Cerebellar cortex (tissue), 1 donor: ENCODE measurements at regions not wholly inside any gene's neighbourhood (a gene's known extent, or its start where the extent isn't known, plus 50 kb on each side); places are given as distances from the start of the nearest gene placed in this dataset.
"Not testable (repeated sequence)": the region's sequence is repeated elsewhere in the genome, so short reads cannot be mapped to it uniquely, and the experiment has no call there.

Source experiments
- DNase-seq: peaks from one replicate; pipeline ENCODE4 v3.0.0-alpha.2; 2015; ENCODE audit warnings: low spot score

DNA sequence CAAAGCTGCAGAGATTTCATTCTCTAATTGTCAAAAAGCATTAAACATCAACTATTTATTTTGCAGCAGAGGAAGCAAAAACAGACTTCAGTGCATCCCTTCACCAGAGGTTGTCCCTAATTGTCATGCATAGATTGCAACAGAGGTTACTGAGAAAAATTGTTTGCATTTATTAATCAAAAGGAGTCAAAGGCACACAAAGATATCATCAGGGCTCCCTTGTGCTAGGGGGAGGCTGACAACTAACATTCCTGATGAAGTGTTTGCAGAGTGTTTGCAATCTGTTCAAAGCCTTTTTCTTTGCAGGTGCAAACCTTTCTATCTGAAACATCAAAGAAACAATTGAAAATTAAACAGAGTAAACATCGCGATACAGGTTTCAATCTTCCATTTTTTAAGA lies 227.5 kb downstream of the TEX36 start:
- DNase-seq = no peak

DNA sequence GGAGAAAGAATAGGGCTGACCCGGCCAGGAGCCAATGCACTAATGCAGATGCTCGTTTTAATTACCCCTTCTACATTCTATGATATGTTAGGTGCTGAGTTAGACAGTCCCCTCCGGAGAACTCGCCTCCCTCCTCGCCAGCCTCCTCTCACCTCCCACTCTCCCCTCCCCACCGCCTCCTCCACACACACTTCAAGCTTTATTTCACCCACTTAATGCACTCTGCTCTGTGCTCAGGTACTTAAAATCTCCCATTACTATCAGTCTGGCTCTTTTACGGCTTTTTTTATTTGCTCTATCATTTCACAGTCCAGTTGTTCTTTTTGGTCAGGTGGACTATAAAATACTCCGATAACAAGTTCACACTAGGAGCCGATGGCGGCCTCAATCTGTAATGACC lies 231.6 kb downstream of the TEX36 start:
- DNase-seq = no peak

DNA sequence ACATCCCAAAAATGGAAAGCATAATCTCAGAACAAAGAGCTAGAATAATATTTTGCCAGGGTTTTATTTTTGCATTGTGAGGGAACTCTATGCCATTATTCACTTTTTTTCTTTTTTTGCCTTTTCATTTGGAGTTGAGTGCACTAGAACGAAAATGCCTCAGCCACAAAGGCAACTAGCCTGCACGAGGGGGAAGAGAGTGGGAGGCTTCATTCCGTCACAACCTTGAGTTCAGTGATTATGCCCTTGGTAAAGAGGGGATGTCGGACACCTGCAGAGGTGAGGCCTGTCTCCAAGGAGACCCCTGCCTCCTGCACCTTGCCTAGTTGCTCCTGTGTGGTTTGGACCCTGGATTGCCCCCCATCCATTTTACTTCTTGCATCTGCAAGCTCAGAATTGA lies 232.7 kb downstream of the TEX36 start:
- no peak for DNase-seq

DNA sequence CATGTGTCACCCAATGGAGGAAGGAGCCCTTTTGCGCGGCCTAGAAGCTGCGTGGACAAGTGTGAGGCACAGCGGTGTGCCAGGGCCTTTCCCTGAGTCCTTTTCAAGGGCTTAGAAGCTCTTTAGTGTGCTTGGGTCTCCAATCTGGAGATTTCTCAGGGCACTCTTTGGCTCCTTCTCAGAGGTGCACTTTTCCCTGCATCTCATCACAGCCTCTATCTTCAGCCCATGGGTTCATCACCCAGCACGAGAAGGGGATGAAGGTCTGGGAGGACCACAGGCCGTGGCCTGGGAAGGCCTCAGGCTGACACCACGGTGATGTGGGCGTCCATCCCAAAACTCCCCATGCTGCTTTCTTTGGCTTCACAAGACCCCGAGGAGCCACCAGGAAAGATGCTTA lies 233.4 kb downstream of the TEX36 start:
- no peak for DNase-seq

DNA sequence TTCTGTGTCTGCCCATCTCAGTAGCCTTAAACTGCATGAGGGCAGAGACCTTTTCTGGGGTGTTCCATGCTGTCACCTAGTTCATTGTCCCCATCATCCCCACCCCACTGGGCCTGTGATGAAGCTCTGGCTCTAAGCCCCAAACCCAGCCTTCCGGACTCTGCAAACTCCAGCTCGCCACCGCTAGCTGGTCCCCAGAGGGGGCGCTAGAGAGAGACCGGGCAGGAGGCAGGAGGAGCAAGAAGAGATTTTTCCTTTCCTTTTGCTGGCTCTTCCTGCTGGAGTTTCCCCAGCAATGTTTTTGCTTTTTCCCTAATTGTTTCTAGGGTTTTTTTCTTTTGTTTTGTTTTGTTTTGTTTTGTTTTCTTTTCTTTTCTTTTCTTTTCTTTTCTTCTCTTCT lies 234.4 kb downstream of the TEX36 start:
- DNase-seq = peak; percentile 18

DNA sequence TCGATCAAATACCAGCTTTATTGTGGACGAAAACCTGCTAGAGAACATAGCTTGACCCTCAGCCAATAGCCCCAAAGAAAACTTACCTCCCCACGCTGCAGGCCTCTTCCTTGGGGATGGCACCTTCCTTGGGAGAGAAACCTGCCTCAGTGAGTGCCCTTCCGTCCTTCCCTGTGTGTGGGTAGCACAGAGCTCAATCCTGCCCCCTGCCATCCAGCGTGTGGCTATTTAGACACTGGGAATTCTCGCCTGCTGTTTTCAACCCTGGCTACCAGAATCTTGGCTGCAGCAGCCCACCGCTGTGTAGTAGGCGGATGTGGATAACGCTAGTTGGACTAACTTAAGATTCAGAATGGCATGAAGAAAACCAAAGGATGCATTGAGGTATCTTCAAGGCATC lies 238.2 kb downstream of the TEX36 start:
- DNase-seq = no peak

DNA sequence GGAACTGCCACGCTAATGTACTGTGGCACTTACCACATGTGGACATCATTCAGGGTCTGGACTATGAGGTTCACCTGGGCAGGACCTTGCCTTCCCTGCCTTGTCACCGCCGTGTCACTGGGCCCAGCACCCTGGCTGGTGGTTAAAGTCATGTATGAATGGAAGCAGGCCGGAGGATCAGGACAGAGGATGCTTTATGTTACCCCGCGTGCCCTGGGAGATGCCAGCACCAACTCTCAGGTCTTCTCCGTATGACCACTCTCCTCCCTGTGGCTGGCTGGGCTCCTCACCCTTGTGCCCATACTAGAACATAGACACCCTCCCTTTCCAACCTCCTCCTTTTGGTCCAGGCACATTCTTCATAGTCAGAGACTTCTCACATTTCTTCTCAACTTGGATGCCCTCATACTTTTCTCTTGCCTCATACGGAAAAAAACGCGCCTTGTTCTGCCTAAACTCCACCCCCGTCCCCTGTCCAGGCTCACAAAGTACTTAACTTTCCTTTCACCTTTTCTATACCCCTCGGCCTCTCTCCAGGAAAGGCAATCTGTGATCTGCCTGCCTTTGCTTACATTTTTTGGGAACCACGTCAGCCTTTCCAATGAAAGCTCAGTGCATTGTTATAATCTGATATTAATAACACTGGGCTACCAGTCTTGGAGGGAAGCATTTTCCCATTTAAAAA lies 240.0 kb downstream of the TEX36 start:
- no peak for DNase-seq

DNA sequence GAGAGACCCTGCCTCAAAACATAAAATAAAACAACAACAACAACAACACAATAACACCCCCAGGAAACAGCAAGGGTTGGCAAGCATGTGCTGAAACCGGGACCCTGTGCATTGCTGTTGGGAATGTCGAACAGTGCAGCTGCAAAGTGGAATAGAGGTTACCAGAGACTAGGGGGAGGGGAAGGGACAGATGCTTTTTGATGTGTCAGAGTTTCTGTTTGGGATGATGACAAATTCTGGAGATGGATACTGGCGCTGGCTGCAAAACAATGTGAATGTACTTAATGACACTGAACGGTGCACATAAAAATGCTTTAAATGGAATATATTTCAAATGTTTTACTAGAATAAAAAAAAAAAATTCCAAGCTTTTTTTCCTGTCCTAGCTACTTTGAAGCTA lies 241.8 kb downstream of the TEX36 start:
- no peak for DNase-seq

DNA sequence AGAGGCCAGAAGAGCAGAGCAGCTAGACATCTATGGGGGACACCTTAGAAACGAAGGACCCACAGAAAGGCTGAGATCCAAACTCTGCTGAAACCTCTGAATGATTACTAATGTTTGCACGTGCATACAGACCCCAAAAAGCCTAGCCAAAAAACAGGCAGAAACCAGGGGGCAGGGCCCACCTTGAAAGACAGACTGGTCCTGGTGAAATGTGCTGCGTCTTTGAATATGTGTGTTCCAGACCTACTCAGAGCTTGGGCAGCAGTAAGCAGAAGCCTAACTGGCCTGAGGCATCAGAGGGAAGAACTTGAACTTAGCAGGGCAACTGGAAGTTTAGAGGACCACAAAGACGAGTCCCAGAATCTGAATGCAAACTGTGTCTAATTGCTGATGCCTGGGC lies 251.8 kb downstream of the TEX36 start:
- no peak for DNase-seq

DNA sequence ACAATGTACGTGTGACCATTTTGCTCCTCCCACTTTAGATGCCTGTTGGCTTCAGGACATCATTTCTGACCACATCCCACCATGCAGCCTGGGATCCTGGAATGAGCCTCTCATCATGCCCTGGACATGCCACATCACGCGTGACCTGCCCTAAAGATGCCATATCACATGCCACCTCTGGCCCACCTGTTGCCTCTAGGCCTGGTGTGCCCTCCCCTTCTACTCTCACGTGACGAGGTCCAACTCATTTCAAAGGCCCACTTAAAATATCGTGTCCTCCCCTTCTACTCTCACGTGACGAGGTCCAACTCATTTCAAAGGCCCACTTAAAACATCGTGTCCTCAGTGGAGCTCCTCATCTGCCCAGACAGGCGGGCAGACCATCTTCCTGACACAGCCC lies 254.9 kb downstream of the TEX36 start:
- no peak for DNase-seq

DNA sequence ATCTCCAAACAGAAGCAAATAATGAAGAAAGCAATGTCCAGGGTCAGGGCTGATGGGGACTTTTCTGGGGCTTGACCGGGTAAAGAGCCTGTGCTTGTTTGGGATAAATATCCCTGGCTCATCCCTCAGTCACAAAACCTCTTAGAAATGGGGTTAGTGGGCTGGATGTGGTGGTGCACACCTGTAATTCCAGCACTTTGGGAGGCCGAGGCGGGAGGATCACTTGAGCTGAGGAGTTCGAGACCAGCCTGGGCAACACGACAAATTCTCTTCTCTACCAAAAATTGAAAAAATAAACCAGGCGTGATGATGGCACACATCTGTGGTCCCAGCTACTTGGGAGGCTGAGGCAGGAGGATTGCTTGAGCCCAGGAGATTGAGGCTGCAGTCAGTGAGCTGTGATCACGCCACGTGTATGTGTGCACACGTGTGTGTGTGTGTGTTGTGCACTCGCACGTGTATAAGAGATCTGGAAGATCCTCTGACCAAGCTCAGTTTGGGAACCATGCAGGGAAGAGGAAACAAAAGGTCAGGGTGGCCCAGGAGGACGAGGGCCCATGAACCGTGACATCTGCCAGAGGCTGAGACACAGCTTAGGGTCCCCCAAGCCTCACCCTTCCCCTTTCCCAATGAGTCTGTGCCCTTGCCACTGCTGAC lies 258.6 kb downstream of the TEX36 start:
- no peak for DNase-seq

DNA sequence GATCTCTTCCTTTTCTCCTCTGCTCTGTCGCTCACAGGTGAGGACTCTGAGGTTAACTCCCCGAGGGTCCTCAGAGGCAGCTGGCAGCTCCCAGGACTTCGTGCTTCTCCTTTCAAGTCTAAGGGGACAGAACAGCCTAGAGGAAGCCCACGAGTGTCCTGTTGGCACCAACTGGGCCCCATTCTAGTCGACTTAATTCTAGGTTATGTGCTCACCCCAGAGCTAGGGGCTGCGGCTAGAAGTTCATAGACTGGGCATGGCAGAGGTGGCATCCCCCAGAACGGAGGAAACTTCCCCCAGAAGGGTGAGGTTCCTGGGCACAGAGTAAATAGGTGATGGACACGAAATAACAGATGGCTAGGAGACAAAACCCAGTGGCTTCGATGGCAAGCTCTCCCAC lies 259.4 kb downstream of the TEX36 start:
- no peak for DNase-seq

DNA sequence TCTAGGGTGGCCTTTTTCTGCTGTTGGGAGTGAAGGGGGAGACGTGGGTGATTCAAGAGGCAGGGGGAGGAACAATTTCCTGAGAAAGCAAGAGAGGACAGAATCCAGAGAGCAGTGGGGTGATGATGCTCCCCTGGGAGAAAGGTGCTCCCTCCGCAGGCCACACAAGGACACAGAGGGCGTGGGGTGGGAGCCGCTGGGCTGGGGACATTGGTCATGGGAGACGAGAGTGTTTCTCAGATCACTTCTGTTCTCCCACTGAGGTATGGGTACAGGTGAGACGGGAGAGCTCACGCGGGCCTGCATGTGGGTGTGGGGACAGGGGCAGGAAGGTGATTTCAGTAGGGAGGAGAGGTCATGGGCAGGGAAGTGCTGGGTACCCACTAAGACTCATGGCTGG lies 259.5 kb upstream of the CTBP2 start:
- DNase-seq = no peak

DNA sequence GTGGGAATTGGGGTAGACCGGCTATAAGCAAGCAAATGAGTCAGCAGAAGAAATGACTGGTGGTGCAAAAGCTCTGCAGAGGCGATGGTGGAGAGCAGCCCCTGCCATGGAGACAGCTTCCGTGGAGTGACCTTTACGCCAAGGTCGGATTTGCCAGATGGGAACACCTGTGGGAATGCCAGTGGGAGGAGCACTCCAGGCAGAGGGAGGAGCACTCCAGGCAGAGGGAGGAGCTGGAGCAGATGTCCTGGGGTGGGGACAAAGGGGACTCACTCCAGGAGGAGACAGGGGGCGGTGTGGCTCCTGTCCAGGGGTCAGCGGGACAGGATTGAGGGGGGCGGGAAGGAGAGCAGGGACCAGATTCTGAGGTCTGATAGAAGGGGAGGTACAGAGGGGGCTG lies 258.8 kb upstream of the CTBP2 start:
- DNase-seq = no peak

DNA sequence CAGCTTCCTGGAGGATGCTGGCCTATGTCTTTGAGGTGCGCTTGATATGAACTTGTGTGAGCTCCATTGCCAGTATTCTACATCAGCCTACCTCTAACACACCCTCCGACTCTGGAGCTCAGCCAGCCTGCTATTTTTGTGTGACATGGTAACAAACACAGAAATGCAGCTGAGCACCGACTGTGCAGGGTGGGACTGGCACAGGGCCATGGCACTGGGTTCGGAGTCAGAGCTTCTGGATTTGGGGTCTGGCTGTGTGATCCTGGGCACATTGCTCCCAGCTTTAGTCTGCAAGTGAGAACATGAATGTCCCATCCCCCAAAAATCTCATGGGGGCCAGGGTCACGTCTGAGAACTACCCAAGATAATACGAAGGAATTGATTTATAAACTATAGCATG lies 257.2 kb upstream of the CTBP2 start:
- no peak for DNase-seq

DNA sequence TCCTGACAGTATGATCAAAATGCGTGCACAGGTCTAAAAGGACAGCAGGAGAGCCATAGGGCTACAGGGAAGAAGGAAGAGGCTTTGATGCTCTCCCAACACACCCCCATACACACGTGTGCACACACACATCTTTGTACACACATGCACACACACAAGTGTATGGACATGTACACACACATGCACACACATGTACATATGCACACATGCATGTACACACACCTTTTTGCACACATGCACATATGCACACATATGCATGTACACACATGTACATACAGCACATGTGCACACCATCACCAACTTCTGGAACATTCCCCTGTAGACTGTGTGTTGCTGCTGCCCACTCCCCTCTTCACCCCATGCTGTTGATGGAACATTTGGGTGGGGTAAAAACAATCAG lies 255.6 kb upstream of the CTBP2 start:
- no peak for DNase-seq

DNA sequence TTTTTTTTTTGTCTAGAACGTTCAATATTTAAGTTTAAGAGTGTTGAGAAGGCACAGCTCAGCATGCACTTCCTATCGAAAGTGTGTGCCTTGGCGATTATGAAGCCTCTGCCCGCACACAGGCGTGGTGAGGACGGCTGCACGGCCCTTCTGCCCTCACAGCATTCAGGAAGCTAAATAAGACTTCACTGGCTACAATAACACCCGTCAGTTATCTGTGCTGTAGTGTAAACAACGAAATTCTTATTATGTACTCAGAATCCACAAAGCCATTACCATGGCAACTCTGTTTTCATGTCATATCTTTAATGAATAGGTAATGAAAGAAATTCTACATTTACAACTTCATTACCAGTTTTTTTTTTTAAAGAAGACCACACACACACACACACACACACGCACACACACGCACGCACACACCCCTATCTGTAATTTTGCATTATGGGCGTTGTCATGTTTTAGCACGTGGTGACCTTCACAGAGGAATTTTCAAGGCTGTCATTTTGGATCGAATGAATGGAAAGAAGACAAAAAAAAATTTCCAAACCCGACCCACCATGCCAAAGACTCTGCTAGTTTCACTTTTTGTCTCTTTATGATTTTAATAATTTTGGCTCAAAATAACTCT lies 254.8 kb upstream of the CTBP2 start:
- DNase-seq = no peak

DNA sequence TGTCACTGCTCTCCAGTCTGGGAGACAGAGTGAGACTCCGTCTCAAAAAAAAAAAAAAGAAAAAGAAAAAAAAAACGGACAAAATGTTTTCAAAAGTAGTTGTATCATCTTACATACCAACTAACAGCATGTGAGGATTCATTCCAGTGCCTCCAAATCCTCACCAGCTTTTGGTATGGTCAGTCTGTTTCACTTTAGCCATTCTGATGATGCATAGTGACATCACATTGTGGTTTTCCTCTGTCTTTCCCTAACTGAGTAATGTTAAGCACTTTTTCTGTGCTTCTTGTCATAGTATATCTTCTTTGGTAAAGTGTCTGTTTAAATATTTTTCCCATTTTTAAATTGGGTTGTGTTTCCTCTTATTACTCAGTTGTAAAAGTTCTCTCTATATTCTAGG lies 251.4 kb upstream of the CTBP2 start:
- DNase-seq = no peak

DNA sequence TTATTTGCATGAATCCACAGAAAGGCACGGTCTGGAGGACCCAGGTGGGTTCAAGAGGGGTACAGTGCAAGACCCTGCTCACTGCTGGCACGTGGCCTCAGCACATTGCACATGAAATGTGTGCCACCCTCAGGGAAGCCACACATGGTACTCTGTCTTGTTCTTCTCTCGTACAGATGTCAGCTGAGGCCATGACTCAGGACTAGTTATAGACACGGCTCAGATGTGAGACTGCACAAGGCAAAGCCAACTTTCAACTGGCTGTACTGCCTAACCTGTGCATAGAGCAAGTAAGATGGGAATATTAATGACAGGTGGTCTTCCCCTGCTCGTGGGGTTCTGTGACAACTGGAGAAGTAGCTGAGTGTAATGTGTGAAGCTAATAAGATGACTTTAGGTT lies 249.4 kb upstream of the CTBP2 start:
- no peak for DNase-seq

DNA sequence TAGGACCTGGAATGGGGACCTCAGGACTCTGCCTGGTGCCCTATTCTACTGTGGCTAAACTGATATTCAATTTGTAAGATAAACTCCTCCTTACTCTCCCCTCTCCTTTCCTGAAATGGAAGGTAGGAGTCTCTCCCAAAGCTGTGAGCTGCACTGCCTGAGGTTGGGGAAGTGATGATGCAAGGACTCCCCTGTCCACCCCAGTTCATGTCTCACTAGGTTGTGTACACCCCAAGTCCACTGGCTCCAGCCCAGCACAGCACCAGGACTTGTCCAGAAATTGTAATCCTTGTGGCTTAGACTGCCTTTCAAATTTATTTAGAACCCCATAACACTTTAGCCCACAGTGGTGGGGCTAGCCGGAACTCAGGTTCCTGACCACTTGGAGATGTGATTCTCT lies 247.2 kb upstream of the CTBP2 start:
- DNase-seq = no peak

DNA sequence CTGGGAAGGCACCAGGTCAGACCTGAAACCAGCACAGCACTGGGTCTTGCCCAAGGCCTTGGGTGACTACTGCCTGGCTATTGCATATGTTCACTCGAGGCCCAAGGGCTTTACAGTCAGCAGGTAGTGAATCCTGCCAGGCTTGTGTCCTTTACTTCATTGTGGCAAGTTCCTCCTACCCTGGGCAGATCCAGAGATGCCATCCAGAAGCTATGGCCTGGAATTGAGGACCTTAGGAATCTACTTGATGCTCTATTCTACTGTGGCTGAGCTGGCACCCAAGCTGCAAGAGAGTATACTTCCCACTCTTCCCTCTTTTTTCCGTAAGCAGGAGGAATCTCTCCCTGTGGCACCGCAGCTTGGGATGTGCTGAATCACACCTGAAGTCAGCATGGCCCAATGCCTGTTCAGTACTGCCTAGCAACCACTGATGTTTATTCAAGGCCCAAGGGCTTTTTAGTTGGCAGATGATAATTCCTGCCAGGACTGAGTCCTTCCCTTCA lies 246.7 kb upstream of the CTBP2 start:
- no peak for DNase-seq

DNA sequence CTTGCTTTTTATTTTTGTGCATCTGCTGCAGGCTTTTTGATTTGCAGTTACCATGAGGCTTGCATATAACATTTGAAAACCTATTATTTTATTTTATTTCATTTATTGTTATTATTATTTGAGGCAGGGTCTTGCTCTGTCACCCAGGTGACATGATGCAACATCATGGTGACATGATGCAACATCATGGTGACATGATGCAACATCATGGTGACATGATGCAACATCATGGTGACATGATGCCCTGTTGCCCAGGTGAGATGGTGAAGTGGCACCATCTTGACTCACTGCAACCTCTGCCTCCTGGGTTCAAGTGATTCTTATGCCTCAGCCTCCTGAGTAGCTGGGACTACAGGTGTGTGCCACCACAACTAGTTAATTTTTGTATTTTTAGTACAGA lies 244.5 kb upstream of the CTBP2 start:
- DNase-seq = not testable (repeated sequence)

DNA sequence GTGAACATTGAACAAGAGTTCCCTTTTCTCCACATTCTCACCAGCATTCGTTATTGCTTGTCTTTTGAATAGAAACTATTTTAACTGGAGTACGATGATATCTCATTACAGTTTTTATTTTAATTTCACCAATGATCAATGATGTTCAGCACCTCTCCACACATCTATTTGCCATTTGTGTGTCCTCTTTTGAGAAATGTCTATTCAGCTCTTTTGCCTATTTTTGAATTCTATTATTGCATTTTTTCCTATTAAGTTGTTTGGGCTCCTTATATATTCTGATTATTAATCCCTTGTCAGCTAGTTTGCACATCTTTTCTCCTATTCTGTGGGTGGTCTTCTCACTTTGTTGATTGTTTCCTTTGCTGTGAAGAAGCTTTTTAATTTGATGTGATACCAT lies 241.1 kb upstream of the CTBP2 start:
- DNase-seq = no peak

DNA sequence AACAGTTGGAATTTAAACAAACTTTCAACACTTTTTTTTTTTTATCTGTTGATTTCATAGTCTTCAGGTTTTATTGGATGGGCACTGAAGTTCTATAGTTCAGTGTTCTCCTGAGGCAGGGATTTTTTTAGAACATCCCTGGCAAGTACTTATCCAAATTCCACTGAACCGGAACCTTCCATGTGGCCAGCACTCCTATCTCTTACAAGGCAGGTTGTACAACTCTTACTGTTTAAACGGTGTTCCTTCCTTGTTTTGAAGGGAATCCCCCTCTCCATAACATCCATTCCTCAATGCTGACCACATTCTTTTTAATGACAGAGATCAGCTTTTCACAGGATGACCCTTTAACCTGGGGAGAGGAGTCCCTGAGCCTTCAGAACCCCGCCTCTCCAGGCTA lies 238.9 kb upstream of the CTBP2 start:
- DNase-seq = no peak
